Stimulated activated CD8-positive, alpha-beta memory T cell treated with anti-CD3 and anti-CD28 coated beads, Interleukin-7, amount 100 ng/mL, for 4 hours (primary cell): ENCODE measurements at regions not wholly inside any gene's neighbourhood (a gene's known extent, or its start where the extent isn't known, plus 50 kb on each side); places are given as distances from the start of the nearest gene placed in this dataset.
"Not testable (repeated sequence)": the region's sequence is repeated elsewhere in the genome, so short reads cannot be mapped to it uniquely, and the experiment has no call there.

Experiments used
- DNase-seq, 2 donors: peaks; one replicate each; pipeline ENCODE4 v3.0.0-alpha.2; 2020; ENCODE audit warnings: low read depth in 2 of 2

GRCh38 chr3:27556887-27557286 is 72.7 kb upstream of the SLC4A7 start:
- no peak for DNase-seq

DNA sequence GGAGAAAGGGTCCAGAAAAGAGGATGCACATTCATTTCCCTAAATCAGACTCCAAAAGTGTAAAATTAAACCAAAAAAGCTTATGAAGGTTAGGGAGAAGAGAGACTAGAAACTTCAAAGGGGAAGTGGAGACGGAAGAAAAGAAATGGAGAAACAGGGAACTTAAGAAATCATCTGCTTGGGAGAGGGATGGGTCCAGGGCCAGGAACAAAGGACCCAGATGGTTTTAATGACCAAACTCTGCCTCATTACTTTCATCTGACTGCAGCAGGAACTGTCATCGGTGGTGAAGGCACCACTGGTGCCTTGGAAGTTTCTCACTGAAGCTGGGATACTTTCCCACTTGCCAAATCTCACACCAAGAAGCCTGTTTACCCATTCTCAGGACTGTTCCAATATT is 70.5 kb upstream of the SLC4A7 start:
- DNase-seq, result no peak

GRCh38 chr3:27553886-27554540 is 69.8 kb upstream of the SLC4A7 start:
- no peak for DNase-seq

DNA sequence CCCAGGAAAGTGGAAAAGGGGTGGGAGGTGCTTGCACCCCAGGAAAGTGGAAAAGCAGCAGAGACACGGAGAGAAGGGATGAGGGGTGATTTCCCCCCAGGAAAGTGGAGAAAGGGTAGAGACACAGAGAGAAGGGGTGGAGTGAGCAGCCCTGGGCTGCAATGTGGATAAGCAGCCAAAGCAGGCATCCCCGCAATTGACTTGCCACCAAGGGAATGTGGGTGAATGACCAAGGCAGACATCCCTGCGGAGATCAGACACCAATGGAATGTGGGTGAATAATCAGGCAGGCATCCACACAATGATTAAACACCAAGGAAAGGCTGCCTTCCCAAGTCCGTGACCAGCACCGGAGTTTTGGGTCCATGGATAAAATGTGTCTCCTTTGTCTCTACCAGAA is 68.5 kb upstream of the SLC4A7 start:
- DNase-seq, result not testable (repeated sequence)

DNA sequence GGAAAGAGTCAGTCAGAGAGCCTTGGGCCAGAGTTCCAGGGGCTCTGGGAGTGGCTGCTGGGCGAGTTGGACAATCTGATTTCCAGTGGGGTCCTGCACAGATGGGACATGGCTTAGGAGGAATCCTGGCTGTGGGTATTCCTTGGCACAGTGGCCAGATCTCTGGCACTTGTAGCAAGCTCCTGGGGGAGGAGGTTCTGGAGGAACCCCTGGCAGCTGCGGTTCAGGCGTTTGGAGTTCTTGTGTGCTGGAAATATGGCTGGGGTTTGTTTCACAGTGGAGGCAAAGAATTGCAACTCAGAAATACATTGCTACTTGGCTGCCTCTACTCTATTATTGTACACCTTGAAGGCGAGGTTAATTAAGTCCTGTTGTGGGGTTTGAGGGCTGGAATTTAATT is 67.2 kb upstream of the SLC4A7 start:
- not testable (repeated sequence) for DNase-seq

DNA sequence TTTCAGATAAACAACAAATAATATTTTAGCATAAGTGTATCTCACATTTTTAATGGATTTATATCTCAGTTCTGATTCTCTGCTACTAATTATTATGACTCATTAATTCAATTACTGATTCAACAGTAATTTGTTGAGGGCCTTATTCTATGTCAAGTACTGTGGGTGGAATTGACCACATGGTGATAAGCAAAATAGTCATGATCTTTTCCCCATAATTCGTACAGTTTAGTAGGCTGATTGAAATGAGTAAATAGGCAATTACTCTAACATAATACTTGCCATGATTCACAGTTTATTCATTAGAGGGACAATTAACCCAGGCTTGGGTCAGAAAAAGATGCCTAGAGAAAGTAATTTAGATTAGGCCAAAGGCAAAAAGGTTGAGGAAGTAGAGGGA is 60.9 kb upstream of the SLC4A7 start:
- no peak for DNase-seq

- no peak for DNase-seq
These were observed 60.2 kb upstream of the SLC4A7 start for GRCh38 chr3:27544372-27544865.

DNA sequence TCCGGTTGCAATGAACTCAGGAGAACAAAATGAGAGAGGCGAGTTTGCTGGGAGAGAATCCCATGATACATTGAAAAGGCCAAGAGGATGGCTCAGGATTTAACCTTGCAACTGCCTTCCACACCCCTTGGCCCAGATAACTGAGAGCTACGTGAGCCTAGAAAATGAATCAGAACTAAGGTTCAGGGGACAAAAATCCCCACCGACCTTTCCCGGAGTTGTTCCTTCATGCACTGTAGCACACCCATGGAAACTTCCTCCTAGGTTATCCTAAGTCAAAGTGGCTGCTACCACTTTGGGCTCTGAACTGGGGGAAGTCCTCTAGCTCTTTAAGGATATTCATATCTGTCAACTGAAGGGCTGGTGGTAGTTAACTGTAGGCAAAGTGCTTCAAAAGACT is 58.3 kb upstream of the SLC4A7 start:
- no peak for DNase-seq

GRCh38 chr3:27540231-27540630 is 56.0 kb upstream of the SLC4A7 start:
- DNase-seq, result no peak

DNA sequence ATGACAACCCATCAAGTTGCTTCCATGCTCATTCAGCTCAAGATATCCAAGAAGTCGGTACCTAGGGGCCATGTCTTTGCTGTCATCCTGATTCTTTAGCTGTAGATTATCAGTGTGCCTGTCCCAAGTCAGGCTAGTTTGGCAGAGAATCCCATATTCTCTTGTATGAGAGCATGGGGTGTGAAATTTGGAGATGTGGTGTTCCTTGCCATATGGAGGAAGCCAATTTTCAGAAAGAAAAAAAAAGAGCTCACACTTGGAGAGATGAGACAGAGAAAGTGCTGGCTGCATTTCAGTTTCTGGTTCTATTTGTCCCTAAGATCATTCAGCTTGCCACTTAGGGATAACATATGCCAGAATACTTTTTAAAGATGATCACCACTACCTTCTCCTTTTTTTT is 52.3 kb upstream of the SLC4A7 start:
- no peak for DNase-seq

GRCh38 chr3:27535809-27536392 is 51.7 kb upstream of the SLC4A7 start:
- no peak for DNase-seq

- DNase-seq, result peak in 1 of 2 donors; percentile 3
These were observed 49.8 kb upstream of the SLC4A7 start for GRCh38 chr3:27533718-27534573.
